ENCODE measurements at regions not wholly inside any gene's neighbourhood (a gene's known extent, or its start where the extent isn't known, plus 50 kb on each side); places are given as distances from the start of the nearest gene placed in this dataset.
"Not testable (repeated sequence)": the region's sequence is repeated elsewhere in the genome, so short reads cannot be mapped to it uniquely, and the experiment has no call there.

GRCh38 chr10:84881696-84882095, 553.3 kb downstream of the CCSER2 start:
- not testable (repeated sequence) for TF ChIP-seq POLR2A, CTCF (IDR thresholded peaks at IDR 0.05)
